ENCODE measurements at regions not wholly inside any gene's neighbourhood (a gene's known extent, or its start where the extent isn't known, plus 50 kb on each side); places are given as distances from the start of the nearest gene placed in this dataset.

DNA sequence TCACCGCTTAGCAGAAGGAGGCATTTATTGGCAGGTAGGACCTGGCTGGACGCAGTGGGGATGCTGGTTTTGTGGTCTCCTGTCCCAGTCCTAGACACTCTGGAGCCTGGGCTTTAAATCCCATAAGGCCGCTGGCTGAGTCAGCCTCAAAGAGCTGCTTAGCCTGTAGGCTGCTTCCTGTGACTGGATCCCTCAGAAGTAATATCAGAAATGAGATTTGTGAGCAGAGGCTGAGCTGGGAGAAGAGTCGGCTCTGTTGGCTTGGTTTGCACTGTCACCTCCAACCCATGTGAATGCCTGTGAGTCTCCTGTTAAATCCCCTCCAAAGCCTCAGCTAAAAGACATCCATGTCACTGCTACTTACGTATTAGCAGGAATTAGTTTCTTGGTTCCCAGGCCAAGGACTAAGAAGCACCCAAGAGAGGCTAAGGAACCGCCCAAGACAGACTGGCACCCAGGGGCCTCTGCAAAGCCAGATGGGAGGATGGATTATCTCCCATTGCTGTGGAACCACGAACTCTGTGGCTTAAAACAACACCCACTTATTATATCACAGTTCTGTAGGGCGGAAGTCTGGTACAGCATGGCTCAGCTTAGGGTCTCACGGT, 289.4 kb downstream of the CDC5L start:
- TF ChIP-seq ZBTB7A (IDR thresholded peaks at IDR 0.05; ENCODE audit: low read depth) = no peak
- TF ChIP-seq EP300 (IDR thresholded peaks at IDR 0.05; ENCODE audit: borderline replicate concordance) = no peak
- no peak for TF ChIP-seq TEAD4 (IDR thresholded peaks at IDR 0.05)
- TF ChIP-seq, protein P1, sequence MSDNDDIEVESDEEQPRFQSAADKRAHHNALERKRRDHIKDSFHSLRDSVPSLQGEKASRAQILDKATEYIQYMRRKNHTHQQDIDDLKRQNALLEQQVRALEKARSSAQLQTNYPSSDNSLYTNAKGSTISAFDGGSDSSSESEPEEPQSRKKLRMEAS (IDR thresholded peaks at IDR 0.05) = no peak
- TF ChIP-seq RAD21 (IDR thresholded peaks at IDR 0.05; ENCODE audit: low read depth) = no peak
- no peak for TF ChIP-seq CREB1 (IDR thresholded peaks at IDR 0.05; ENCODE audit: low read depth)
- TF ChIP-seq TCF12 (IDR thresholded peaks at IDR 0.05; ENCODE audit: low read depth) = no peak
- no peak for TF ChIP-seq YY1 (IDR thresholded peaks at IDR 0.05; ENCODE audit: low read depth)
- no peak for TF ChIP-seq NFIC (IDR thresholded peaks at IDR 0.05)

DNA sequence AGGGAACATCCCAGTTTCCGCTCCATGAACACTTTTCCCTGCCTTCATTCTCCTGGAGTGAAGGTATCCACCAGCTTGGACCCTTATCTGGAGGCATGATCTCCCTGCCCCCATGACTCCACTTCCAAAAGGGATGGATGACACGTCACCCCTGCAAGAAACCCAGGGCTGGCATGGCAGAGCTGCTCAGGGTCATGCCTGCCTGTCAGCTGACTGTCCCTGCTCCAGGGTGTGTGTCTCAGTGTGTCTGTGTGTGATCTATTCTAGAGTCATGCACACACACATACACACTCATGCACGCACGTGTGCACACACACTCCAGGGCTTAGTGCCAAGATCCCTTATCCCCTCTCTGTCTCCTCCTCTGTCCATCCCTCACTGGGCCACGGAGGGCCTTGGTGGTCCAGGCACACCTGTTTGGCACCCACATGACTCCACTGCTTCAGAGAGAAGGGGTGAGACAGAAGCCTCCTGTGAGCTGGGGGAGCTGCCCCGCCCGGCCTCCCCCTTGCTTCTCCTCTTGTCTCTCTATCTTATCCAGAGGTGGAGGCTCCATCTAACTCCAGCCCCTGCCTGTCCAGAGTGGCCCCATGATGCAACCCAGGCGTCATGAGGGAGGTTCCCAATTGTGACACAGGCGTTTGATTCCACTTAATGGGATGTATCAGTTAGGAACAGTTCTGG, 290.9 kb downstream of the CDC5L start:
- no peak for TF ChIP-seq CEBPB (IDR thresholded peaks at IDR 0.05)

DNA sequence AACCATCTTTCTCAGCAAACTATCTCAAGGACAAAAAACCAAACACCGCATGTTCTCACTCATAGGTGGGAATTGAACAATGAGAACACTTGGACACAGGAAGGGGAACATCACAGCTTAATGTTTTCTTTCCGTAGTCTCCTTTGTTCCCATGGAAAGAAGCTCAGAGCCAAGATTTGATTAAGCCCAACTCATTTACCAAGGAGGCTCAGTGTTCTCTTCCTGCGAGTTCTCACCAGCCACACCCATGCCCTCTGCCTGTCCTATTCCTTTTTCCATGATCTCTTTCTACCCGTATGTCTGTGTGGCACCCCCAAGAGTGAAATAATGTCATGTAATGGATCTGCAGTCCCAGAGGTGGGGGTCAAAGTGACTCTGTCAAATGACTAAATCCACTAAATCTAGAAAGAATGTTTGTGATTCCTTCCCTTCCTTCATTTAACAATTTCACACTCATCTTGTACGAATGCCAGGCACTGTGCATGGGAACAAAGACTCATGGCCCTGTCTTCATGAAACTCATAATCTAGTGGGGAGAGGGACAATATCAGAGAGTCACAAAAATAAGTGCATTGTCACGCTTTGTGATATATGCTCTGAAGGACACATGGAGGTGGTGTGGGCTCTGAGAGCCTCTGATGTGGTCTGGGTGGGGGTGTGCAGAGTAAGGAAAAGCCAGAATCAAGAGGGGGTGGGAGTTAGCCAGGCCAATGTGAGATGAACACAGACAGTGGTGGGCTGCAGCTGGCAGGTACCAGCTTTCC, 292.1 kb downstream of the CDC5L start:
- TF ChIP-seq ZBTB7A (IDR thresholded peaks at IDR 0.05; ENCODE audit: low read depth) (no peak), YY1 (IDR thresholded peaks at IDR 0.05; ENCODE audit: low read depth) (no peak), RAD21 (IDR thresholded peaks at IDR 0.05; ENCODE audit: low read depth) (no peak), EGR1 (IDR thresholded peaks at IDR 0.05) (no peak), TEAD4 (IDR thresholded peaks at IDR 0.05) (no peak), CEBPB (IDR thresholded peaks at IDR 0.05) (no peak), EP300 (IDR thresholded peaks at IDR 0.05; ENCODE audit: borderline replicate concordance) (no peak), TAF1 (IDR thresholded peaks at IDR 0.05; ENCODE audit: low read depth) (no peak), FOXM1 (IDR thresholded peaks at IDR 0.05; ENCODE audit: borderline replicate concordance, low read depth) (no peak), TCF12 (IDR thresholded peaks at IDR 0.05; ENCODE audit: low read depth) (no peak), CREB1 (IDR thresholded peaks at IDR 0.05; ENCODE audit: low read depth) (no peak), NFIC (IDR thresholded peaks at IDR 0.05) (no peak)
- TF ChIP-seq, protein P2, sequence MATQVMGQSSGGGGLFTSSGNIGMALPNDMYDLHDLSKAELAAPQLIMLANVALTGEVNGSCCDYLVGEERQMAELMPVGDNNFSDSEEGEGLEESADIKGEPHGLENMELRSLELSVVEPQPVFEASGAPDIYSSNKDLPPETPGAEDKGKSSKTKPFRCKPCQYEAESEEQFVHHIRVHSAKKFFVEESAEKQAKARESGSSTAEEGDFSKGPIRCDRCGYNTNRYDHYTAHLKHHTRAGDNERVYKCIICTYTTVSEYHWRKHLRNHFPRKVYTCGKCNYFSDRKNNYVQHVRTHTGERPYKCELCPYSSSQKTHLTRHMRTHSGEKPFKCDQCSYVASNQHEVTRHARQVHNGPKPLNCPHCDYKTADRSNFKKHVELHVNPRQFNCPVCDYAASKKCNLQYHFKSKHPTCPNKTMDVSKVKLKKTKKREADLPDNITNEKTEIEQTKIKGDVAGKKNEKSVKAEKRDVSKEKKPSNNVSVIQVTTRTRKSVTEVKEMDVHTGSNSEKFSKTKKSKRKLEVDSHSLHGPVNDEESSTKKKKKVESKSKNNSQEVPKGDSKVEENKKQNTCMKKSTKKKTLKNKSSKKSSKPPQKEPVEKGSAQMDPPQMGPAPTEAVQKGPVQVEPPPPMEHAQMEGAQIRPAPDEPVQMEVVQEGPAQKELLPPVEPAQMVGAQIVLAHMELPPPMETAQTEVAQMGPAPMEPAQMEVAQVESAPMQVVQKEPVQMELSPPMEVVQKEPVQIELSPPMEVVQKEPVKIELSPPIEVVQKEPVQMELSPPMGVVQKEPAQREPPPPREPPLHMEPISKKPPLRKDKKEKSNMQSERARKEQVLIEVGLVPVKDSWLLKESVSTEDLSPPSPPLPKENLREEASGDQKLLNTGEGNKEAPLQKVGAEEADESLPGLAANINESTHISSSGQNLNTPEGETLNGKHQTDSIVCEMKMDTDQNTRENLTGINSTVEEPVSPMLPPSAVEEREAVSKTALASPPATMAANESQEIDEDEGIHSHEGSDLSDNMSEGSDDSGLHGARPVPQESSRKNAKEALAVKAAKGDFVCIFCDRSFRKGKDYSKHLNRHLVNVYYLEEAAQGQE (IDR thresholded peaks at IDR 0.05; ENCODE audit: low read depth) = no peak
- TF ChIP-seq, protein P3, sequence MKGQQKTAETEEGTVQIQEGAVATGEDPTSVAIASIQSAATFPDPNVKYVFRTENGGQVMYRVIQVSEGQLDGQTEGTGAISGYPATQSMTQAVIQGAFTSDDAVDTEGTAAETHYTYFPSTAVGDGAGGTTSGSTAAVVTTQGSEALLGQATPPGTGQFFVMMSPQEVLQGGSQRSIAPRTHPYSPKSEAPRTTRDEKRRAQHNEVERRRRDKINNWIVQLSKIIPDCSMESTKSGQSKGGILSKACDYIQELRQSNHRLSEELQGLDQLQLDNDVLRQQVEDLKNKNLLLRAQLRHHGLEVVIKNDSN (IDR thresholded peaks at IDR 0.05) = no peak
- TF ChIP-seq, protein P1 (IDR thresholded peaks at IDR 0.05) = no peak

DNA sequence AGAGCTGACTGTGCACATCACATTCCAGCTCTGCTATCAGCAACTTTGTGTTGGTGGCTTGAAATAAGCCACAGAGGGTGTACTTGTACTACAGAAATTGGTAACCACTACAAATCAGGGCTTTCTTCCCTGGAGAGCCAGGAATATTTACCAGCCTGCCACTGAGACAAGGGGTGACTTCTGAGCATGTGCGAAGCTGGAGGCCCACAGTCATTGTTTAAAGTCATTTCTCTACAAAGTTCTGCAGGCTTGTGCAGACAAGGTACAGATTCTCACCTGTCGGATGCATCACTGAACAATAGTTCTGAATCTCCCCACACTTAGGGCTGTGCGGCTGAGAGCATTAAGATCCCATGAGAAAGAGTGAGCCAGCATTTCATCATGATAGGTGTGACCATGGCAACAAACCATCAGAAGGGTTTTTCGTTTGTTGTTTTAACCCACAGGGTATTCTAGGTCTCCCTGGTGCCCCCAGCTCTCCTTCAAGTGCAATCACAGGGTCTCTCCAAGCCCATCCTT, 292.8 kb downstream of the CDC5L start:
- TF ChIP-seq EGR1 (IDR thresholded peaks at IDR 0.05) = no peak
- TF ChIP-seq EP300 (IDR thresholded peaks at IDR 0.05; ENCODE audit: borderline replicate concordance) = no peak
- TF ChIP-seq, protein P3 (IDR thresholded peaks at IDR 0.05) = no peak
- no peak for TF ChIP-seq CREB1 (IDR thresholded peaks at IDR 0.05; ENCODE audit: low read depth)

DNA sequence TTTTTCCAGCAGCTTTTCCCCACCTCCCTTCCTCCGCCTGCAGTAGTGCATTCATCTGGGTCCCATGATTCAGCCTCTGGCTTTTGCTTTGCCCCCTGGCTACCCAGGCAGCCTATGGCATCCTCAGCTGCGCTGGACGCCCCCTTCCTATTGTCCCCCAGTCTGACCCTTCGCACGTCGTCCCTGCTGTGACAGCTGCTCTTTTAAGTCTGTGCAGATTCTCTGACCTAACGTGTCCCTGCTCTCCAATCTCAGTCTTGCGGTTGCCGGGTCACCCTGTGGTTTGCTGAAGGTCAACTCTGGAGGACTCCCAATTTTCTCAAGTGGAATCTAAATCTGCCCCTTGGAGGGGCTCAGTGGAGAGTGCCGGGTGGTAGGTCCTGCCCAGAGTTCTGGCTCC, 294.3 kb downstream of the CDC5L start:
- TF ChIP-seq FOXM1 (IDR thresholded peaks at IDR 0.05; ENCODE audit: borderline replicate concordance, low read depth) = no peak
- no peak for TF ChIP-seq NFIC (IDR thresholded peaks at IDR 0.05)
- TF ChIP-seq, protein P1 (IDR thresholded peaks at IDR 0.05) = no peak
- no peak for TF ChIP-seq ZBTB7A (IDR thresholded peaks at IDR 0.05; ENCODE audit: low read depth)
- no peak for TF ChIP-seq TAF1 (IDR thresholded peaks at IDR 0.05; ENCODE audit: low read depth)
- no peak for TF ChIP-seq EP300 (IDR thresholded peaks at IDR 0.05; ENCODE audit: borderline replicate concordance)
- TF ChIP-seq TEAD4 (IDR thresholded peaks at IDR 0.05) = no peak
- no peak for TF ChIP-seq EGR1 (IDR thresholded peaks at IDR 0.05)
- no peak for TF ChIP-seq CREB1 (IDR thresholded peaks at IDR 0.05; ENCODE audit: low read depth)
- no peak for TF ChIP-seq TCF12 (IDR thresholded peaks at IDR 0.05; ENCODE audit: low read depth)

DNA sequence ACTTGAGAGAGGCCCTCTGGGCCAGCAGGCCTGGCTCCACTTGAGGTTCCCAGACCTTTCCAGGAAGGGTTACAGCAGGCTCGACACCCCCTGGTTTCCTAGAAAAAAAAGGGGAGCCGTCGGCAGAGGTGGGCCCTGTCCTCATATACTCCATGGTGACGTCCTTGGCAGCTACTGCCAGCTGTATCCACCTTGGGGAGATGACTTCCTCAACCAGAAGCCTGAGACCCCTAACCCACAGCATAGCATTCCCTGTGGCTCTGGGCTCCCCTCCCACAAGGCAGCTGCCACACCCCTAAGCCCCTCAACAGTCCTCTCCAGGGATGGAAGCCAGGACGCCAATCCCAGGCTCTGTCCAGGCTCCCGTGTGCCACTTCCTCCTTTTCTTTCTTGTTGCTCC, 294.8 kb downstream of the CDC5L start:
- TF ChIP-seq YY1 (IDR thresholded peaks at IDR 0.05; ENCODE audit: low read depth) = no peak
- TF ChIP-seq RAD21 (IDR thresholded peaks at IDR 0.05; ENCODE audit: low read depth) = no peak
- TF ChIP-seq, protein P1 (IDR thresholded peaks at IDR 0.05) = no peak
- no peak for TF ChIP-seq NFIC (IDR thresholded peaks at IDR 0.05)
- no peak for TF ChIP-seq EGR1 (IDR thresholded peaks at IDR 0.05)
- TF ChIP-seq FOXM1 (IDR thresholded peaks at IDR 0.05; ENCODE audit: borderline replicate concordance, low read depth) = no peak
- no peak for TF ChIP-seq ZBTB7A (IDR thresholded peaks at IDR 0.05; ENCODE audit: low read depth)
- TF ChIP-seq, protein P2 (IDR thresholded peaks at IDR 0.05; ENCODE audit: low read depth) = no peak
- TF ChIP-seq TEAD4 (IDR thresholded peaks at IDR 0.05) = no peak
- no peak for TF ChIP-seq CEBPB (IDR thresholded peaks at IDR 0.05)
- TF ChIP-seq TAF1 (IDR thresholded peaks at IDR 0.05; ENCODE audit: low read depth) = no peak
- no peak for TF ChIP-seq TCF12 (IDR thresholded peaks at IDR 0.05; ENCODE audit: low read depth)
- TF ChIP-seq, protein P3 (IDR thresholded peaks at IDR 0.05) = no peak
- no peak for TF ChIP-seq EP300 (IDR thresholded peaks at IDR 0.05; ENCODE audit: borderline replicate concordance)
- TF ChIP-seq CREB1 (IDR thresholded peaks at IDR 0.05; ENCODE audit: low read depth) = no peak
